ENCODE measurements at regions not wholly inside any gene's neighbourhood (a gene's known extent, or its start where the extent isn't known, plus 50 kb on each side); places are given as distances from the start of the nearest gene placed in this dataset.

DNA sequence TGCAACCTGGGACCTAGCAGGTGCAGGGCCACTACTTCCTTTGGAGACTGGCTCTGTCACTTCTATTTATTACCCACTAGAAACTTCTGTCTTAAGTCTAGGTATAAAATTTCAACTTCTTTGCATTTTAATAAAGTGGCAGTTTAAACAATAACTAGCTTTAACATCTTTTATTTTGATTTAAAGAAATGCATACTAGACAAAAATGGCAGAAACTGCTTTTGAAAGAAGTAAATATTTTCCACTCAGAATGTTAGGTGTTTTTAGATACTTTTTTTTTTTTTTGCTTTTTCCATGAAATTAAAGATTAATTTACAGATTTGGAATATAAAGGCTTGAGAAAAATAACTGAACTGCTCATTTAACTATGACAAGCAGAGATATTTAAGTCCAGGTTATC, 1477.6 kb downstream of the KCNT2 start:
- TF ChIP-seq, protein P1, sequence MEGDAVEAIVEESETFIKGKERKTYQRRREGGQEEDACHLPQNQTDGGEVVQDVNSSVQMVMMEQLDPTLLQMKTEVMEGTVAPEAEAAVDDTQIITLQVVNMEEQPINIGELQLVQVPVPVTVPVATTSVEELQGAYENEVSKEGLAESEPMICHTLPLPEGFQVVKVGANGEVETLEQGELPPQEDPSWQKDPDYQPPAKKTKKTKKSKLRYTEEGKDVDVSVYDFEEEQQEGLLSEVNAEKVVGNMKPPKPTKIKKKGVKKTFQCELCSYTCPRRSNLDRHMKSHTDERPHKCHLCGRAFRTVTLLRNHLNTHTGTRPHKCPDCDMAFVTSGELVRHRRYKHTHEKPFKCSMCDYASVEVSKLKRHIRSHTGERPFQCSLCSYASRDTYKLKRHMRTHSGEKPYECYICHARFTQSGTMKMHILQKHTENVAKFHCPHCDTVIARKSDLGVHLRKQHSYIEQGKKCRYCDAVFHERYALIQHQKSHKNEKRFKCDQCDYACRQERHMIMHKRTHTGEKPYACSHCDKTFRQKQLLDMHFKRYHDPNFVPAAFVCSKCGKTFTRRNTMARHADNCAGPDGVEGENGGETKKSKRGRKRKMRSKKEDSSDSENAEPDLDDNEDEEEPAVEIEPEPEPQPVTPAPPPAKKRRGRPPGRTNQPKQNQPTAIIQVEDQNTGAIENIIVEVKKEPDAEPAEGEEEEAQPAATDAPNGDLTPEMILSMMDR (conservative IDR thresholded peaks at IDR 0.05; ENCODE audit: control insufficient read depth, insufficient read depth, low read depth, low read length) = no peak
- H3K4me3 ChIP-seq (ENCODE audit: control insufficient read depth, low read depth, low read length) = no peak overlapping the region
- DNase-seq (ENCODE audit: low read depth) = no peak

DNA sequence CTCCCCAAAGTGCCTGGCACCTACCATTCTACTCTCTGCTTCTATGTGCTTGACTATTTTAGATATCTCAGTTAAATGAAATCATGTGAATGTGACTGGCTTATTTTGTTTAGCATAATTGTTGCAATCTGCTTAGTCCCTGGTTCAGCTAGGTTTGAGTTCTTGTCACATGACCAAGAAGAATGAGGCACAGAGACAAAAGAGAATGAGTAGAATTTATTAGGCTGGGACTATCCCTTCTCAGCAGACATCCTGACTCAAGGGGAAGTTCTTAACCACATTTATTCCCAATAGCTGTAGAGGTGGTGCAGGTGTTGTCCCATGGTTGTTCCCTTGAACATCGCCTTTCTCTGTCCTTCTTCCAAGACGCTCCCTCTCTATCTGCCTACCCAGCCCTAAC, 1485.7 kb downstream of the KCNT2 start:
- DNase-seq (ENCODE audit: low read depth) = no peak
- TF ChIP-seq, protein P1 (conservative IDR thresholded peaks at IDR 0.05; ENCODE audit: control insufficient read depth, insufficient read depth, low read depth, low read length) = no peak
- H3K4me3 ChIP-seq (ENCODE audit: control insufficient read depth, low read depth, low read length) = no peak overlapping the region

DNA sequence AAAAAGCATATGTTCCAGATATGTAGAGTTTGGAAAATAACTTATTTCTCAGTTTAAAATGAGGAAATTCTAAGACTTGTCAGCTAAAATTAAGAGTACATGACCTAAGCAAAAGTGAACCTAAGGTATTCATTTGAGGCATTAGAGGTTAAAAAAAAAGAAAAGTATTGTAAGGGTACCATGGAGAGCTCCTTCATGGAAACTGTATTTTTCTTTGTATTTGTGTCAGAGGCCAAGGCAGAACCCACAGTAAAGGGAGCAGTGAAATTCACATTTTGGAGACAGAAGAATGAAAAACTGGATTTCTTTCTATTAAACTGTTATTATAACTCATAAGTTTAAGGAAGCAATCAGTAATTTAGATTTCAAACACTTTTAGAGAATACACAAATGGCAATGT, 1494.8 kb downstream of the KCNT2 start:
- TF ChIP-seq, protein P1 (conservative IDR thresholded peaks at IDR 0.05; ENCODE audit: control insufficient read depth, insufficient read depth, low read depth, low read length) = no peak
- DNase-seq (ENCODE audit: low read depth) = no peak
- no peak overlapping the region for H3K4me3 ChIP-seq (ENCODE audit: control insufficient read depth, low read depth, low read length)

DNA sequence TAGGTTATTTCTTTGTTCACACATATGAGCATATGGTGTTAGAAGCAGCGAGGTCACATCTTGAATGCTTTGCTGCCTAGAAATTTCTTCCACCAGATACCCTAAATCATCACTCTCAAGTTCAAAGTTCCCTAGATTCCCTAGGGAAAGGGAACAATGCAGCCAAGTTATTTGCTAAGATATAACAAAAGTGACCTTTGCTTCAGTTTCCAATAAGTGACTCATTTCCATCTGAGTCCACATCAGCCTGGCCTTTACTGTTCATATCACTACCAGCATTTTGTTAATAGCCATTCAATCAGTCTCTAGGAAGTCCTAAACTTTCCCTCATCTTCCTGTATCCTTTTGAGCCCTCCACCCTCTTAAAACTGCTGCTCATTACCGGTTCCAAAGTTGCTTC, 1502.5 kb downstream of the KCNT2 start:
- TF ChIP-seq, protein P1 (conservative IDR thresholded peaks at IDR 0.05; ENCODE audit: control insufficient read depth, insufficient read depth, low read depth, low read length) = no peak

DNA sequence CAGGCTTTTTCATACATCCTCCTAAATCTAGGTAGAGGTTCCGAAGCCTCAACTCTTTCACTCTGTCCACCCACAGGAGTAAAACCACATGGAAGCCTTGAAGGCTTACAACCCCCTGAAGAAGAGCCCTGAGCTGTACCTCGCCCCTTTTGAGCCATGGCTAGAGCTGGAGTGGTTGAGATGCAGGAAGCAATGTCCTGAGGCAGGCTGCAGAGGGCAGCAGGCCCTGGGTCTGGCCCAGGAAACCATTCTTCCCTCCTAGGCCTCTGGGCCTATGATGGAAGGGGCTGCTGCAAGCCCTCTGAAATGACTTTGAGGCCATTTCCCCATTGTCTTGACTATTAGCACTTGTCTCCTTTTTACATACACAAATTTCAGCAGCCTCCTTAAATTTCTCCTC, 1503.0 kb downstream of the KCNT2 start:
- no peak for DNase-seq (ENCODE audit: low read depth)
- TF ChIP-seq, protein P1 (conservative IDR thresholded peaks at IDR 0.05; ENCODE audit: control insufficient read depth, insufficient read depth, low read depth, low read length) = no peak
- no peak overlapping the region for H3K4me3 ChIP-seq (ENCODE audit: control insufficient read depth, low read depth, low read length)

More for the DNA sequence above, 1502.5 kb downstream of the KCNT2 start:
- H3K4me3 ChIP-seq (ENCODE audit: control insufficient read depth, low read depth, low read length) = no peak overlapping the region
- no peak for DNase-seq (ENCODE audit: low read depth)

DNA sequence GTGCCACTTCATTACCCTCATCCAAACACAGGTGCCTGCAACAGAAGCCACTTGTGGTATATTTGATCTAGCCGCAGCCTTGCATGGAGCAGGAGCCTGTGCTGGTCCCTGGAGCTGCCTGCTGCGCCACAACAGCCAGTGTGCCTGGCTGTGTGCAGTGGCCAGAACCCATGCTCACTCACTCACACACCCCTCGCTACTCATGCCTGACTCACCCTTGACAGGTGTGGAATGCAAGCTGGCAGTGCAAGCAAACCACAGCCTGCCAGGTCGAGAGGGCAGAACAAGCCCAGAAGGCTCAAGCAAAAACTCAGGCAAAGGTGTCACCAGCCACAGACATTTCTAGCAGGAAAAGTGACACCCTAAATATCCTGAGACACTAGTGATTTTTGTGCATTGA, 1510.9 kb downstream of the KCNT2 start:
- H3K4me3 ChIP-seq (ENCODE audit: control insufficient read depth, low read depth, low read length) = no peak overlapping the region
- no peak for DNase-seq (ENCODE audit: low read depth)
- TF ChIP-seq, protein P1 (conservative IDR thresholded peaks at IDR 0.05; ENCODE audit: control insufficient read depth, insufficient read depth, low read depth, low read length) = no peak

DNA sequence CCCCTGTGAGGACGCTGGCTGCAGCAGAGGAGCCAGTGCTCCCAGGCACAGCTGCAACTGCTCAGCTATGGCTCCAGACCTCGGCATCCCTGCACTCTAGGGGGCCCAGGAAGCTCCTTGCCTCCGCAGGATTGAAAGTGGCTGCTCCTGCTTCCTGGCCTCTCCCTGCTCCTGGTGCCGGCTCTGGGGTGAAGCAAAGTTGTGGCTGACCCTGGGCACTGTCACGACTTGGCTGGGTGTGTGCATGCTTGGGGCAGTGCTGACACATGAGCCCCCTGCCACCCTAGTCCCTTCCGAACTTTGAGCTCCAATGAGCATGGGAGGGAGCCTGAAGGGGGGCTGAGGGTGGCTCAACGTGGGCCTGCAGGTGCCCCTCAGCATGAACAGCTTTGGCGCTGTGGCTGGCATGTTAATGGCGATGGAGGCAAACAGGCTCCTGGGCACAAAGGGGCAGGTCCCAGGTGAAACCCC, 1512.2 kb downstream of the KCNT2 start:
- TF ChIP-seq, protein P1 (conservative IDR thresholded peaks at IDR 0.05; ENCODE audit: control insufficient read depth, insufficient read depth, low read depth, low read length) = no peak
- no peak for DNase-seq (ENCODE audit: low read depth)
- no peak overlapping the region for H3K4me3 ChIP-seq (ENCODE audit: control insufficient read depth, low read depth, low read length)
